PC-3 (cell line): ENCODE measurements at regions not wholly inside any gene's neighbourhood (a gene's known extent, or its start where the extent isn't known, plus 50 kb on each side); places are given as distances from the start of the nearest gene placed in this dataset.

Experiments
- ATAC-seq: fragments of 200-7000 bp; cut with Tn5 transposase; 2 replicates; pipeline ENCODE4 v1.9.1; 2020; ENCODE audit warnings: mild to moderate bottlenecking, moderate library complexity
- BruUV-seq: library from RNA; stranded (reverse); fragments of 400-500 nt; replicated peaks from 2 replicates; lab custom pipeline; 2021; lab: Mats Ljungman, UMichigan
- CTCF ChIA-PET: fragments of 300-600 bp; sonication (Branson Sonifier 250); formaldehyde crosslinking; loops from one replicate; lab custom pipeline; 2022; ENCODE audit warnings: antibody characterized with exemption; lab: Charles Lee
- POLR2A ChIA-PET: fragments of 300-600 bp; sonication (Branson Sonifier 250); formaldehyde crosslinking; loops from one replicate; lab custom pipeline; 2022; ENCODE audit warnings: antibody characterized with exemption; ENCODE audit not compliant: unreplicated experiment; lab: Charles Lee
- DNase-seq: peaks from one replicate; pipeline ENCODE4 v3.0.0-alpha.2; 2015
- H2AFZ ChIP-seq: fragments of 300-600 bp; sonication (generic); 2 replicates; pipeline ENCODE4 v1.6.0; 2016; ENCODE audit warnings: antibody characterized with exemption, low read length
- H3F3A ChIP-seq: fragments of 300-600 bp; sonication (generic); one replicate; pipeline ENCODE4 v1.6.0; 2017; ENCODE audit warnings: antibody characterized with exemption, low read length, control low read depth, mild to moderate bottlenecking; ENCODE audit not compliant: unreplicated experiment
- H3K27ac ChIP-seq: fragments of 300-600 bp; sonication (generic); 2 replicates; pipeline ENCODE4 v1.5.1; 2016; ENCODE audit warnings: mild to moderate bottlenecking, low read length
- H3K27me3 ChIP-seq: fragments of 300-600 bp; sonication (generic); 2 replicates; pipeline ENCODE4 v1.6.1; 2016; ENCODE audit warnings: low read length, mixed read lengths
- H3K36me3 ChIP-seq: fragments of 300-600 bp; sonication (generic); 2 replicates; pipeline ENCODE4 v1.6.1; 2016; ENCODE audit warnings: low read depth, mixed run types, low read length, mixed read lengths
- H3K4me1 ChIP-seq: fragments of 300-600 bp; sonication (generic); 2 replicates; pipeline ENCODE4 v1.5.1; 2016; ENCODE audit warnings: low read length; ENCODE audit not compliant: insufficient read depth
- H3K4me2 ChIP-seq: fragments of 300-600 bp; sonication (generic); 2 replicates; pipeline ENCODE4 v1.6.0; 2016; ENCODE audit warnings: low read length
- H3K4me3 ChIP-seq: fragments of 300-600 bp; sonication (generic); 2 replicates; pipeline ENCODE4 v1.5.1; 2016; ENCODE audit warnings: mild to moderate bottlenecking, low read length, mixed read lengths
- H3K79me2 ChIP-seq: fragments of 300-600 bp; sonication (generic); 2 replicates; pipeline ENCODE4 v1.6.1; 2017; ENCODE audit warnings: low read length, mixed read lengths
- H3K9ac ChIP-seq: fragments of 300-600 bp; sonication (generic); 2 replicates; pipeline ENCODE4 v1.6.0; 2016; ENCODE audit warnings: mild to moderate bottlenecking, low read length
- H3K9me2 ChIP-seq: fragments of 300-600 bp; sonication (generic); replicated peaks from 2 replicates; pipeline ENCODE4 v1.6.1; 2016; ENCODE audit warnings: mixed run types, low read length, mixed read lengths
- H3K9me3 ChIP-seq: fragments of 300-600 bp; sonication (generic); 2 replicates; pipeline ENCODE4 v1.6.1; 2016; ENCODE audit warnings: low read length, mixed read lengths
- H4K20me1 ChIP-seq: fragments of 300-600 bp; sonication (generic); 2 replicates; pipeline ENCODE4 v1.6.1; 2016; ENCODE audit warnings: low read length, mixed read lengths
- EZH2 ChIP-seq: fragments of 300-600 bp; sonication (generic); IDR thresholded peaks from one replicate; pipeline ENCODE4 v1.6.1; 2017; ENCODE audit warnings: antibody characterized with exemption, mild to moderate bottlenecking, low read length; ENCODE audit not compliant: unreplicated experiment
- EZH2phosphoT487 ChIP-seq: fragments of 300-600 bp; sonication (generic); IDR thresholded peaks from 2 replicates; pipeline ENCODE4 v1.6.1; 2018; ENCODE audit warnings: mild to moderate bottlenecking, antibody characterized with exemption, low read length, borderline replicate concordance
- intact Hi-C: fragments of 100-400 bp; cut with micrococcal nuclease; formaldehyde crosslinking; loops from 2 replicates; pipeline ENCODE4 v1.9.0; 2023
- TF ChIP-seq, protein P1 (sequence below): fragments of 300-600 bp; sonication (generic); conservative IDR thresholded peaks from 2 replicates; pipeline ENCODE4 v1.5.1; 2017; ENCODE audit warnings: antibody characterized with exemption, low read depth, mild to moderate bottlenecking, low read length

DNA sequence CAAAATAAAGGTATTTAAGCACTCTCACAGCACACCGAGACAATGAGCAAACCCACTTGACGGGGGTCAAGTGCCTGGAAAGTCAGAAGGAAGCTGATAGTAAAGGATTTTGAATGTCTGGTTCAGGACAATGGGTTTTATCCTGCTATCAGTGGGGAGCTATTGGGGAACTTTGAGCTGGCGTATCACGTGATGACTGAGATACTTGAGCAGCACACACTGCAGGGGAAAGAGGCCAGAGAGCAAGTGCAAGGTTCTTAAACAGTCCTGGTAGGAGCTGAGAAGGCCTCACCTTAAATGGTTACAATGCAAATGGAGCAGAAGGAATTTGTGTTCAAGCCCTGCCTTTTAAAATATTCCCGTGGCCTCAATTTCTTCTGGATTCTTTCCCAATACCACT is 225.3 kb downstream of the LACC1 start:
- intact Hi-C loops = no loop called here
- no peaks in the 10 kb centered on the region for H3K79me2 ChIP-seq
- ChIA-PET POLR2A (no interaction called here), CTCF (no interaction called here)
- no peak for ATAC-seq
- H3K9me2 ChIP-seq = no peaks in the 10 kb centered on the region
- no peak overlapping the region for H3K27ac ChIP-seq
- no peaks in the 10 kb centered on the region for H3K36me3 ChIP-seq
- DNase-seq = no peak
- no TSS peak for BruUV-seq
- H3K4me1 ChIP-seq = peaks cover 23% of the 10 kb centered on the region
- no peaks in the 10 kb centered on the region for H4K20me1 ChIP-seq
- TF ChIP-seq, protein P1, sequence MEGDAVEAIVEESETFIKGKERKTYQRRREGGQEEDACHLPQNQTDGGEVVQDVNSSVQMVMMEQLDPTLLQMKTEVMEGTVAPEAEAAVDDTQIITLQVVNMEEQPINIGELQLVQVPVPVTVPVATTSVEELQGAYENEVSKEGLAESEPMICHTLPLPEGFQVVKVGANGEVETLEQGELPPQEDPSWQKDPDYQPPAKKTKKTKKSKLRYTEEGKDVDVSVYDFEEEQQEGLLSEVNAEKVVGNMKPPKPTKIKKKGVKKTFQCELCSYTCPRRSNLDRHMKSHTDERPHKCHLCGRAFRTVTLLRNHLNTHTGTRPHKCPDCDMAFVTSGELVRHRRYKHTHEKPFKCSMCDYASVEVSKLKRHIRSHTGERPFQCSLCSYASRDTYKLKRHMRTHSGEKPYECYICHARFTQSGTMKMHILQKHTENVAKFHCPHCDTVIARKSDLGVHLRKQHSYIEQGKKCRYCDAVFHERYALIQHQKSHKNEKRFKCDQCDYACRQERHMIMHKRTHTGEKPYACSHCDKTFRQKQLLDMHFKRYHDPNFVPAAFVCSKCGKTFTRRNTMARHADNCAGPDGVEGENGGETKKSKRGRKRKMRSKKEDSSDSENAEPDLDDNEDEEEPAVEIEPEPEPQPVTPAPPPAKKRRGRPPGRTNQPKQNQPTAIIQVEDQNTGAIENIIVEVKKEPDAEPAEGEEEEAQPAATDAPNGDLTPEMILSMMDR = no peak
- no peak for TF ChIP-seq EZH2
- no peak for TF ChIP-seq EZH2phosphoT487
- no peak overlapping the region for H2AFZ ChIP-seq
- H3K9ac ChIP-seq = no peak overlapping the region
- no peak overlapping the region for H3K4me3 ChIP-seq
- H3K4me2 ChIP-seq = no peak overlapping the region
- no peaks in the 10 kb centered on the region for H3K27me3 ChIP-seq
- H3K9me3 ChIP-seq = 0 out of 2 replicates have a peak, but pooled peaks cover 3% of the 10 kb centered on the region
- no peaks in the 10 kb centered on the region for H3F3A ChIP-seq

DNA sequence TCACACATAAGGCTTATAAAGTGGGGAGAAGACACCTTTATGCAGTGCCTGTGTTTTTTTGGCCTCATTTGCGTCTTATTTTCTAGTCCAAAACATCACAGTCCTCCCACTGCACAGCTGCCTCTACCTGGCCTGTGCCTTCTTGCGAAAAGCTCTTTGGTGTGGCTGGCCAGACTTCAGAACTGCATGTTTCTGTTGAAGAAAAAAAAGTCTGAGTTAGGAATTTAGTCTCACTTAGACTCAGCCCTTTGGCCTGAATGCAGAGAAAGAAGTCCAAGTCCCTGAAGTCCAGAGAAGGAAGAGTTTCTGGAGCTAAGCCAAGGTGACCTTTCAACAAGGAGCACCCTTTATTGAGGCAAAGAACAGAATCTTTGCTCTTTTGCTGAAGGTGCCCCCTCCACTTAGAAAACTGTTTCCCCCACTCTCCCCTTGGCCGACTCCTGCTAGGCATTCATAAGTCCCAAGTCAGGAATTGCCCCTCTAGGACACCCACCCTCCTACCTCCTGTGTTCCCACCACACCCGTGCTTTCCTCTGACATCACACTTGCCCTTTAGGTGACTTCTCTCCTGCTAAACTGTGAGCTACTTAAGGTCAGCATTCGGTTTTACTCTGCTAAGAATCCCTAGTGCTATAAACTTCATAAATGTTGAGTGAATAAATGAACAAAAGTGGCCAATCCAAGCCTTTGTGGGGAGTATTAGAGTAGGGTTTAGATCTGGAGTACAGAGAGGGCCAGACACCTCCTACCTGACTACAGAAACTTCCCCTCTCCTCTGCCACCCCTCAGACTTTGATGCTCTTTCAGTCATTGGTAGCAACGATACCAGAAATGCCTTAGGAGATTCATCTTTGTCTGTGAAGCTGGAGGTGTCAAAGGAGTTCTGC is 226.8 kb downstream of the LACC1 start:
- POLR2A ChIA-PET = no interaction called here
- BruUV-seq = no TSS peak
- ATAC-seq = no peak
- DNase-seq = no peak
- Histone ChIP-seq H3K4me1 (peaks cover 28% of the 10 kb centered on the region), H3K79me2 (no peaks in the 10 kb centered on the region), H2AFZ (no peak overlapping the region), H3K27me3 (no peaks in the 10 kb centered on the region), H4K20me1 (no peaks in the 10 kb centered on the region), H3K4me3 (no peak overlapping the region), H3K9me2 (no peaks in the 10 kb centered on the region), H3K36me3 (no peaks in the 10 kb centered on the region), H3K9me3 (0 out of 2 replicates have a peak, but pooled peaks cover 3% of the 10 kb centered on the region), H3F3A (no peaks in the 10 kb centered on the region), H3K9ac (no peak overlapping the region), H3K27ac (no peak overlapping the region), H3K4me2 (no peak overlapping the region)
- intact Hi-C loops = no loop called here
- TF ChIP-seq EZH2phosphoT487 = no peak
- no peak for TF ChIP-seq EZH2
- TF ChIP-seq, protein P1 = no peak
- CTCF ChIA-PET = no interaction called here
